ENCODE measurements at regions not wholly inside any gene's neighbourhood (a gene's known extent, or its start where the extent isn't known, plus 50 kb on each side); places are given as distances from the start of the nearest gene placed in this dataset.
"Not testable (repeated sequence)": the region's sequence is repeated elsewhere in the genome, so short reads cannot be mapped to it uniquely, and the experiment has no call there.

DNA sequence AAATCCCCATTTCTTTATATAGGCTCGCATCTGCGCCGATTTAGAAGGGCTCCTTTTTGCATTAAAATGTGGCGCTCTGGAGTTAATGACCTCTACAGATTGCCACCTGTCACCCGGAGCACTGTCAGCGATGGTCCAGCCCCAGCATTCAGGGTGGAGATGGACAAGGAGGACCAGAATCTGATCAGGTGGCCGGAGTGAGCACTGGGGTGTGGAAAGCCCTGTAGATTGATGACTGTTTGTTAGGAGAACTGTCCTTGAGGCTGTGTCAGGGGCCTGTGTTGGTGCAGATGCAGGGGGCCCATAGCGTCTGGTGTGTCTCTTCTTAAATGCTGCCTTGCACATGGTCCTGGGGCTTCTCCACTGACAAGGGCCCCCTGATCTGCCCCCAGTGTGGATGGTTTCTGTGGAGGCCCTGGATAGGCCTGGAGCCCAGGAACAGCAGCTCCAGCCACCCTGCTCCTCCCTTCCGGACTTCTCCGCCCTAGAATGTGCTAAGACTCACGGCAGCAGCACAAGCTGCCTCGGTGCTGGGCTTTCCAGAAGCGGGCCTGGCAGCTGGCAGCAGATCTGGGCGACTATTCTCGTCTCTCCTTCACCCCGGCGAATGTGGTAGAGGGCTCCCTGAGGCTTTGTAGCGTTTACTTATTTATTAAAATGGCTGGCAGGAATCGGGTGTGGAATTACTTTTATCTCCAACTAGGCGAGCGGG, 1333.3 kb downstream of the BRD1 start:
- no peak for DNase-seq

DNA sequence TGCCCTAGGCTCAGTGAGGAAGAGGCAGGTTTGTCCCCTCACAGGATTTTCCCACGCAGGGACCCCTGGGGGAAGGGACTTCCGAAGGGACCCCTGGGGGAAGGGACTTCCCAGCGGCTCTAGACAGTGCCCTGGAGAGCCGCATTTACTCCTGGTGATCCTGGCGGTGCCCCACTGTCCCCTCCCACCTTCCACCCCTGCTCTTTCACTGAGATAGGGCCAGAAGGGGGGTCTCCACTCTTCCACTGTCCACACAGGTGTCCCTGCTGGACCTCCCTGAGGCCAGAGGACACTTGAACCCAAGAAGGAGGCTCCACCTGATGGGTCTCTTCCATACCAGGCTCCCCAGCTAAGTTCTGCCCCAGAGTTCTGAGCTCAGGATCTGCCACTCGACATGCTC, 1333.9 kb downstream of the BRD1 start:
- no peak for DNase-seq

DNA sequence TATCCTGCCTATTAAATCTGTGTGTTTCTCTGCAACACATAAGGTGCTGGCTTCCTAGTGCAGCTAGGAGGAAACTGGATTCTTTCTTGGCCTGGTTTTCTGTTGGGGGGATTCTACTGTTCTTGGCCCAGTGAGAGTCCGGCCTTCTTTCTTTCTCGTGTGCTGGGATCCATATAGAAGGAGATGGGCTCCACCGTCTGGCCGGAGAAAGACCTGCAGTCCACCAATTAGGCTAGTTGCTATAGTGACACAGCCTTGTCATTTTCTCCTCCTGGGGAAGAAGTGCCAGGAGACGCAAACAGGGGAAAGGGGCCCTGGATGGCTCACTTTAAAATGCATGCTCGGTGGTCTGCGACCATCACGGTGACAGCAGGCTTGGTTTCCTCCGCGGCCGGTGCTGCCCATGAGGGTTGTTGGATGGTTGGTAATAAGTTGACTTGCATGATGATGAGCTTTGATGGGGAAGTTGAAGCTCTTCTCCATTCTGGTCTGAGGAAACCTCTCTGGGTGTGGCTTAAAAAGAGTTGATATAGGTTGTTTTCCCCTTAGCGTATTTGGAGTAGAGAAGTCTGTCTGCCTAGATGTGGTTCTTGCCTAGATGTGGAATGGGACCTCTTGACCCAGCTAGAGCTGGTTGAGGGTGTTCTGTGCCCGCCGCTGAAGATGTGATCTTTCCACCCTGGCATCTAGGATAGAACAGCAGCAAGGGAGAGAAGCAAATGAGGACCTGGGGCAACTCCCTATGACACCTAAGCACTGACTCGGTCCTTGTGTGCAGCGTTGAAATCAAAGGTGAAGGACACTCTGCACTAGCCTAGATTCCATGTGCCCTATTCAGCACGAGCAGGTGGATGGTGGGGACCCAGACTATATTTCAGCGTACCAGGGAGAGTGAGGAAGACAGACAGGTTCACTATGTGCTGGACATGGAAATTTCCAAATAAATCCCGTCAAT, 1335.0 kb downstream of the BRD1 start:
- peak; percentile 14 for DNase-seq

DNA sequence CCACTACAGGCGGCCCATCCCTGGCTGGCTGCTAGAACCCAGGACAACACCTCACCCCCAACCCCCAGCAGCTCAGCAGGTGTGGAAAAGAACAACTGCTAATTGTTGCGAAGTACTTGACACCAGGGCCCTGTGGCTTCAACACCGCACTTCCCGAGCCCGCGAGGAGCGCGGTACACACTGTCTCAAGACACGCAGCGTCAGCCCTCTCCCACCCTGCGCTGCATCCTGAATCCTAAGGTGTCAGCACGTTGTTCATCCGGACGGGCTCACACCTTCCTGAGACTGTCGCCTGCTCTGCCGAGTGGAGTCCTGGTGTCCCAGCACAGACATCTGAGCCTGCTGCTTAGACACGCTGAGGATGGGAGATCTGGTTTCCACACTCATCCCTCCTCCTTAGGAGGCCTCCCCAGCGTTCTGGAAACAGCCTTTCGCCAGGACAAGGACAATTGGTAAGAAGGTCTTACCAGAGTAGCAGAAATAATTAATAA, 1336.2 kb downstream of the BRD1 start:
- no peak for DNase-seq

DNA sequence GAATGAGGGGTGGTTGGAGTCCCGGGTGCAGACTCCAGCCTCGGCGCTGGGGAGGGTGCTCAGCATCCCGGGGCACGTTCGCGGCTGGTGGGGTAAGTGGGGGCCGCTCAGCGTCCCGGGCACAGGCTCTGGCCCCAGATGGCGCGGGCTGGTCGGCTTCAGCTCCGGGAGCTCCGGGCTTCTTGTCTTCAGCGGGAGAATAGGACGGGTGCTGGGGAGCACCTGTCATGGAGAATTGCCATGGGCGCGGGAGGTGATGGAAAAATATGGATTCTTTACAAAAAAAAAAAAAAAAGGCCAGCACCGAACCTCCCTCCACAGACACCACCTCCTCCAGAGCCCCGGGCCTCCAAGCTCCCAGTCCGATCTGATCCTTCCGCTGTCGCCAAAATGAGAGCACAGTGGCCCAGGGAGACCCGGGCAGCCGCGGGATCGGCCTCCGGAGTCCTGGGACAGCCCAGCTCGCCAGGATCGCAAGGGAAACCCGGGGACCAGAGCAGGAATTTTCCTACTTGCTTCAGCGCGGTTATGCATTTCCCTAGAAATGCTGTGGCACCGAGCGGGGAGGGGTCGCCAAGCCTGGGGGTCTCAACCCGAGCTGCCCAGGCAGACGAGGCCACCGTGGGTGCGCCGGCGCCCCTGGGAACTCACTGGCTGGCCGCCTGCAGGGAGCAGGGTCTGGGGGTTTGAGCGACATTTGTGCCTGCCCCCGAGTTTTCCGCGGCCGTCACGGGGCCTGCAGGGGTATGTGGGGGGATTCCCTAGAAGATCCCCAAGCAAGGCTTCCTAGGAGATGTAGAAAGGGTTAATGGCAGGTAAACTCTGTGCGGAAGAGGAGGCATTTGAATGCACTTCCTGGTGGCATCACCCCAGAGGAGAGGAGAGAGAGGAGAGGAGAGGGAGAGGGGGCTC, 1336.9 kb downstream of the BRD1 start:
- no peak for DNase-seq

DNA sequence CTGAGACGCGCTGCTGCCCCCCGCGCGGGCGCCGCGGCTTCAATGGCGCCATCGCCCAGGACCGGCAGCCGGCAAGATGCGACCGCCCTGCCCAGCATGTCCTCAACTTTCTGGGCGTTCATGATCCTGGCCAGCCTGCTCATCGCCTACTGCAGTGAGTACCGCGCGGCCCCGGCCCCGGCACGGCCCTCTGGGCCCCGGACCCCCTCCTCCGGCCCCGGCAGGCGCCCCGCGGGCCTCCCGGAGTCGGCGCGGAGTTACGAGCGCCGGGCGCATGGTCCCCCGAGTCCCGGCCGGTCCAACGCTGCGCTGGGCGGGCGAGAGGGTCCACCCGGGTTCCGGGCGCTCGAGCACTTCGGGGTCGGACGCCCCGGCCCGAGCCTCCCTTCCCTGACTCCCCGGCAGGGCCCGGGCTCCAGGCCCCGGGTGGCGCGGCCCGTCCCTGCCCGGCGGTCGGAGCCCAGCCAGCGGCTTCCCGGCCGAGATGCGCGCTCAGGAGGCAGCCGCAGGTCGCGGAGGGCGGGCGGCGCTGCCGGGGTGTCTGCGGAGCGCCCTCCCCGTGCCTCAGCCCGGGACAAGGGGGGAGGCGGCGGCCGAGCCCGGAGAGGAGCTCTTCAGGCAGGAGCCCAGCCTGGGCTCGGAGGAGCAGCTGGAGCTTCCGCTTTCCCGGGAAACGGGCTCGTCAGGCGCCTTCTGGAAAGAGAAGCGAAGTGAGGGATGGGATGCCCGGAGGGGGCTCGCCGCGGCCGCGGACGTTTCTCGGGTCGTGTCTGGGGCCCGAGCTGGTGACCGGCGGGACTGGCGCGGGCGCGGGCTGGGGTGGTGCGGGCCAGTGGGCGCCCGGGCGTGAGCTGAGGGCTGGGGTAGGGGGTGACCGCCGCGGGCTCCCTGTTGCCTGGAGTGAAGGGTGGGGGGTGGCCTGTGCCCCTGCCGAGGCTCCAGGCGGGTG, 1337.8 kb downstream of the BRD1 start:
- DNase-seq = no peak

DNA sequence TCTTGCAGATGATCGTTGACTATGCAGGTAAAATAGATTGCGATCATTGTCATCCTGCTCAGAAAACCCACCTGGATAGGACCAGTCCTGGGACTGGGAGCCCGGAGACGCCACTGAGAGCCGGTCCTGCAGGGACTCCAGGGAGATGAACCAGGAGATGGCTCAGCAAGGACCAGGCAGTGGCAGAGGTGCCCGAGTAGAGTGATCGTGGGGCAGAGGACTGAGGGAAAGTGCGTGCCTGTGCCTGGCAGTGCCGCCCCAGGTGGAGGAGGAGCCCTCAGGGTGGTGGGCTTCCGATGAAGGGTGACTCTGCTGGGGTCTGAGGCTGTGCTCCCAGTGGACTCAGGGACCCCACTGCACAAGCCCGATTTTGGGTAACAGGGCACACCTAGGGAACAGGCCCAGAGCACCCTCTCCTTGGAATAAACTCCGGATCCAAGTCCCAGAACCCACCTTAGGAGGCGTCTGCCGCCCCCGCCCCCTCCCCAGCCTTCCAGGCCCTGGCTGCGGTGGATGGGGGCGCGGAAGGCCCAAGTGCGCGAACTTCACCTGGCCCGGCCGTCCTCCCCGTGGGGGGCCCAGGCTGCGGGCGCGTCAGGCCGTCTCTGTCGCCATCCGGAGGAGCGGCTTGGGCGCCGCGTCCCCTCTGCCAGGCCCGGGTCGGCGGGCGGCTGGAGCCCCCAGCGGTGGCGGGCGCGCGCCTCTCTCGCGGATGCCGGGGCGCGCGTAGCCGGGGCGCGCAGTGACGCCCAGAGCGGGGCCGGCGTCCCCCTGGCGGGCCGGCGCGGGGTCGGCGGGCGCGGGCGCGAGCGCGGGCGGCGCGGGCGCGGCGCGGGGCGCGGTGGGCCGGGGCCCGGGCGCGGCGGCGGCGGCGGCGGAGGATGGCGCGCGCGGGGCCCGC, 1338.8 kb downstream of the BRD1 start:
- DNase-seq = no peak

DNA sequence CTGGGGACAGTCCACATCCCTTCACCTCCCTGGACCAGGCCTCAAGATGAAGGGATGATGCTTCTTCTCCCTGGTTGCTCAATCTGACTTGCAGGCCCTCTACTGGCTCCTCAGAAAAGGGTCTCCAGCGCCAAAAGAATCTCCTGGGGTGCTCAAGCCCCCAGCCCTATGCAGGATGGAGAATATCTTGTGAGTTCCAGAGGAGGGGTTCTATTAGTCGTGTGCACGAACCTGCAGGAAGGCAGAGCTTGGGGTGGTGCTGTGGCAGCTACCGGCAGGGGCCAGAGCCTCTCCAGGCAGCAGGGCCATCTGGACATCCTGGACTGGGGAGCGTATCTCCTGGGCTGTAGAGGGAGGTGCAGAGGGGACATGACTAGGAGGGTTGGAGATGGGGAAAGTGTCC, 1339.5 kb downstream of the BRD1 start:
- DNase-seq = no peak

DNA sequence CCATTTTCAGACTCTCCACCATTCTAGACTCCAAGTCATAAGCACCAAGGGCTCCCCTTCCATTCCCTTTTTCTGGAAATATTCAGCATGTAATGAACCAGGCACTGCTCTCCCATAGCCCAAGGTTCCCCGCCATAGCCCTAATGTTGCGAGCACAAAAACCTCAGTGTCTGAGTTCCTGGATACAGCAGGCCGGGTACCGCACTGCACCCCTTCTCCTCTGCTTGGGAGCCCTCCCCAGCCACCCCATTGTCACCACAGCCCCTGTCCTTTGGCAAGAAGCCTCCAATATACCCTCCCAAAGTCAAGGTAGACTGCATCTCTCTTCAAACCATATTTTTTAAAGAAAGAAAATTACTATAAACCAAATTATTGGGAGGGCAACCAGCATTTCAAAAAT, 1341.1 kb downstream of the BRD1 start:
- DNase-seq = no peak

DNA sequence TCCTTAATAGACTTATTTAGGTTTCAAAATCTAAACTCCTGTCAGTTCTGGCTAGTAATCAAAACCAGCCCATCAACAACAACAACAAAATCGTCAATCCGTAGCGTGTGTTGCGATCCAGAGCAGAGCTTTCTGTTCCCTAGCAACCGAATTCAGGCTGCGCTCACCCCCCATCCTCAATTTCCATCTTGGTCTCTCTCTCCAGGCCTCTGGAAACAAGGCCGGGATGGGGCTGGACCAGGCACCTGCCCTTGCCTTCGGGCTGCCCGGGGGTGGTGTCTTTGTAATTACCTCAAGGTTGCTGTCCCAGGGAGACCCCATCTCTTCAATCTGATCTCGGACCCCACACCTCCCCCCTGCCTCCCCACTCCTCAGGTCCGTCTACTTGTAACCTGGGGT, 1341.5 kb downstream of the BRD1 start:
- no peak for DNase-seq

DNA sequence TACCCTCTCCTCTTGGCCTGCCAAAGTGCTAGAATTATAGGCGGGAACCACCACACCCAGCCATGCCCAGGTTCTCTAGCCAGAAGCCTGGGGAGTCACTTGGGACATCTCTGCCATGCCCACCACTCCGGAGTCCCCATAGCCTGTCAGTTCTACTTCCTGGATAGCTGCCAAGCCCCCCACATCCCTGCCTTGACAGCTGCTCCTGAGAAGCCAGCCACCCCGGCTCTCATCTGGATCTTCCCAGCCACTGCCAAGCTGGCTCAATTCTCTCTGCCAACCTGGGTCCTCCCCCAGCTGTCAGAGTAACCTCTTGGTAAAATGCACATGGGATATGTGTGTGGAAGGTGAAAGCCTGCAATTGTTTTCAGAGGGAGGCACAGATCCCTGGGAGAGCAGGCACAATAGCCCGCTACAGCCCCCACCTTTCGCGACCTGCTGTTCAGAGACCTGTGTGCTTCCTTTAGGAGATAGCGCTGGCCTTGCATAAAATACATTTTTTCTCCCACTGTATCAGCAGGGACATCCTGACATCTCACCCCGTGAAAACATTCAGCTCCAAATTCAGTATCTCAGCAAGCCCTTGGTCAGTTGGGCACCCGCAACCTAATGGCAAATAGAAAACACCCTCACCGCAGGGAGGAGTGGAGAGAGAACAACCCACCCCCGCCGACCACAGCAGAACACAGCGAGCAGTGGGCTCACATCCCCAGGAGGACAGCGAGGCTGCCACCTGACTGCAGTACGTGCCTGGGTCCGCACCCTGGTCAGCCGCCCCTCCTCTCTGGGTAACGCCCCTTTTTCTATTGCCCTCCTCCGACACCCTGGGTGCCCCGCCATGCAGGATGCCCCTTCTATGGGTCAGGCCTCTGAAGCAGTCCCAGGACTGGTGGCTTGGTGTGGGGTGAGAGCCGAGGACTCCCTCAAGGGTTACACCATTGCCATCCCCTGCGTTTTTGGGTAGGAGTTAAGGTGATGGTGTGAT, 1342.2 kb downstream of the BRD1 start:
- no peak for DNase-seq

DNA sequence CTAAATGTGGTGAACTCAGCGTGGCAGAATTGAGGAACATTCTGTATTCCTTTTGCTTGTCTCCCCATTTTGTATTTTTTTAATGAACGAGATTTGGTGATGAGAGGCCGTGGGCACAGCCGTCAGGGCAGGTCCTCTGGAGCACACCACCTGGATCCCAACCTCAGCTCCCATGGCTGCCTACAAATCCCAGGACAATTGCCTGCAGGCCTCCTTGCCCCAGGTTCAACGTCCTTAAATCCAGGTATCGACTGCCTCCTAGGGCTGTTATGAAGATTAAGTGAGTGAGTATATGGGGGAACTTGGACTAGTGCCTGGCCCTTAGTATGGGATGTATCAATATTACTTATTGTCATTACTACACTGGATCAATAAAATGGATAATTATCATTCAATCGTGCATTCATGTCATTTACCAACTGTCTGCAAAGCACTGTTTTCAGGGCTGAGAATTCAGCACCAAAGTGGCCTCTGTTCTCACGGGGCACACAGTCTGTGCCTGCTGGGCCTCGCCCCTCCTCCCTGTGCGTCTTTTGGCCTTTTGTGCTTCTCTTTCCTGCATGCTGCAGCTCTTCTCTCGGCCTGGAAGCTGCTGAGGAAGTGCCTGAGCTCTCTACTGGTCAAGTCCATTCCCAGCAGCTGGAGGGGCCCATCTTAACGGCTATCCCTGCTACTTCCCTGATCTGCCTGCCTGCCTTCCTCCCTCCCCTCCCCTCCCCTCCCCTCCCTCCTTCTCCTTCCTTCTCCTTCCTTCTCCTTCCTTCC, 1343.7 kb downstream of the BRD1 start:
- DNase-seq = no peak

DNA sequence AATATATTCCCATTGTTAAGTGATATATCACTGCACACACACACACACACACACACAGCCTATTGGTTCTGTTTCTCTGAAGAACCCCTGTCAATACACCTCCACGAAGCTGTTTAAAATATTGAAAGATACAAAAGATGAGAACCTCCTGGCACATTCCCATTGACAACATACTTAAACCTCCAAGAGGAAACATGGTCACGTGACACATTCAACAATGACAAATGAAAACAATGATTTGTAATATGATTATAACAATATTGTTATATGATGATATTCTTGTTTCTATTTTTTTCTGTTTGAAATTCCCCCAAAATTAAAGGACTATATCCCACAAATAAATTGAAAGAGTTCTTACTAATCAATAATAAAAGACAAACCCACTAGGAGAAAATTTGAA, 1344.9 kb downstream of the BRD1 start:
- no peak for DNase-seq

DNA sequence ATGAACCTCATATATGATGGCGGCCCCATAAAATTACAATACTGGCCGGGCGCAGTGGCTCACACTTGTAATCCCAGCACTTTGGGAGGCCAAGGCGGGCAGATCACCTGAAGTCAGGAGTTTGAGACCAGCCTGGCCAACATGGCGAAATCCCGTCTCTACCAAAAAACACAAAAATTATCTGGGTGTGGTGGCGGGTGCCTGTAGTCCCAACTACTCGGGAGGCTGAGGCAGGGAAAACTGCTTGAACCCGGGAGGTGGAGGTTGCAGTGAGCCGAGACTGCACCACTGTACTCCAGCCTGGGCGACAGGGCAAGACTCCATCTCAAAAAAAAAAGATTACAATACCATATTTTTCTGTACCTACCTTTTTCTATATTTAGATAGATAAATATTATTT, 1345.5 kb downstream of the BRD1 start:
- DNase-seq = not testable (repeated sequence)

DNA sequence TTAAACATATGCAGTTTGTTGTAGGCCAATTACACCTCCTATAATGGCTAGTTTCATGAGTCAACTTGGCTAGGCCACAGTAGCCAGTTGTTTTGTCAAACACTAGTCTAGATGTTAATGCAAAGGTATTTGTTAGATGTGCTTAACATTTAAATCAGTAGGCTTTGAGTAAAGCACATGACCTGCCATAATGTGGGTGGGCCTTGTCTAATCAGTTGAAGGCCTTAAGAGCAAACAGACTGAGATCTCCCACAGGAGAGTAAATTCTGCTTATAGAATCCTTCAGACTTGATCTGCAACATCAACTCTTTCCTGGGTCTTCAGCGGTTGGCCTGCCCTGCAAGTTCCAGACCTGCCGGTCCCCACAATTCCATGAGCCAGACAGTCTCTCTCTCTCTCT, 1345.9 kb downstream of the BRD1 start:
- no peak for DNase-seq

DNA sequence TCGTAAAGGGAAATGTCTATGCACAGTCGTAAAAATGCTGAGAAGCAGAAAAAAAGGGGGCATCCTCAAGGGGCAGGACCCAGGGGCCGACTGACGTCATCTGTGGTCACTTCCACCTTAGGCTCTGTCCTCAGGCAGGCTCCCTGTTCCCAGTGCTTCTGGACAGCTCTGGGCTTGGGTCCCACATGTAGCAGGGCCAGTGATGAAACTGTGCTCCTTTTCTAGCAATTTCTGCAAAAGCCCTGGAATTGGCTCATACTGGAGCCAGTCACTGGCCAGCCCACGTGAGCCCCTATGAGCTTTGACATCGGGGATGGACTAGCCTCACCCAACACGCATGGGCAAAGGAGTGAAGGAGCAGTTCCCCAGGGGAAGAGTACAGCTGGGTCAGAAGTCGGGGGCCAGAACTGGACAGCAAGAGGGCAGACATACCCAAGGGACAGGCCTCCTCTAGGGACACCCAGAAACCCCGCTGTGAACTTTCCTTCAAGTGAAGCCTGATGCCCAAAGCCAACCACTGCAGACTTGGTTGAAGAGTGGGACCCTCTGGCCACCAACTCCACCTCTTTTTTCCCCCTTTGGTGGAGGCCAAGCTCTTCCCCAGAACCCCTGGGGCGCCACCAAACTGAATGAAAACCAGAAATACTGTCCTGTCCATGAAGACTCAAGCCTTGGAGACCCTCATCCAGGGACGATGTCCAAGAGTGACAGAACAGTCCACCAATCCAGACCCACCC, 1349.0 kb downstream of the BRD1 start:
- no peak for DNase-seq

DNA sequence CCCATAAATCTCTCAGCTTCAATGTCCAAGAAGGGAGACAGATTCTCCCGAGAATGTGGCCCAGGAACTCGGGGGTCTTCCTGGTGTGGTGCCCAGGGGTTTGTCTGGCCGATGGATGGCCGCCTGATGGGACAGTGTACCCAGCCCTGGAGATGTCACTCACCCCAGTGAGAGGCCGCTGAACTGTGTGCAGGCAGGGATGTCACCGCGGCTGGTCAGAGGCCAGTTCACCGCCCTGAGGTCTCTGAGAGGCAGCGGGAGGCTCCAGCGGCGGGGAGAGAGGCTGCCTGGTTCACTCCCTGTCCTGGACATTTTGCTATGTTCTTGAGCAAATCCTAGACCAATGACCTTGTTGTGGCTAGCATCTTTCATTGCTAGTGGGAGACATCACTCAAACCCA, 1349.5 kb downstream of the BRD1 start:
- DNase-seq = no peak

Measured in stimulated activated CD4-positive, alpha-beta T cell treated with anti-CD3 and anti-CD28 coated beads, Interleukin-4, amount 100 ng/mL, for 24 hours (primary cell).